Loucy (cell line): ENCODE measurements at regions not wholly inside any gene's neighbourhood (a gene's known extent, or its start where the extent isn't known, plus 50 kb on each side); places are given as distances from the start of the nearest gene placed in this dataset.

Experiments
- CTCF ChIP-seq: fragments of 200-600 bp; sonication (generic); conservative IDR thresholded peaks from 2 replicates; pipeline ENCODE4 v1.5.1; 2014; ENCODE audit warnings: mild to moderate bottlenecking, antibody characterized with exemption, low read length
- EZH2phosphoT487 ChIP-seq: fragments of 200-600 bp; IDR thresholded peaks from 2 replicates; pipeline ENCODE4 v1.6.1; 2018; ENCODE audit warnings: antibody characterized with exemption, mild to moderate bottlenecking, moderate library complexity, borderline replicate concordance

GRCh38 chr10:10644008-10644646 lies 373.5 kb upstream of the CELF2 start:
- TF ChIP-seq CTCF (no peak), EZH2phosphoT487 (no peak)
